Activated CD4-positive, alpha-beta T cell treated with anti-CD3 and anti-CD28 coated beads for 24 hours (primary cell): ENCODE measurements at regions not wholly inside any gene's neighbourhood (a gene's known extent, or its start where the extent isn't known, plus 50 kb on each side); places are given as distances from the start of the nearest gene placed in this dataset.

Experiments used
- DNase-seq, 2 donors: peaks; one replicate each; pipeline ENCODE4 v3.0.0-alpha.2; 2020; ENCODE audit warnings: low read depth in 2 of 2

GRCh38 chr7:1286946-1287645 is 54.4 kb downstream of the UNCX start:
- DNase-seq = no peak

GRCh38 chr7:1287752-1288201 is 55.1 kb downstream of the UNCX start:
- DNase-seq = no peak

- no peak for DNase-seq
Measured at GRCh38 chr7:1288390-1288995, 55.8 kb downstream of the UNCX start.

GRCh38 chr7:1288996-1289551 is 56.4 kb downstream of the UNCX start:
- DNase-seq = no peak

GRCh38 chr7:1289666-1290025 is 57.0 kb downstream of the UNCX start:
- DNase-seq = no peak

GRCh38 chr7:1290026-1290678 is 57.5 kb downstream of the UNCX start:
- peak in 1 of 2 donors; percentile 14 for DNase-seq

GRCh38 chr7:1290679-1291356 is 58.1 kb downstream of the UNCX start:
- no peak for DNase-seq

- no peak for DNase-seq
Measured at GRCh38 chr7:1291357-1291689, 58.7 kb downstream of the UNCX start.

- DNase-seq = no peak
Measured at GRCh38 chr7:1291845-1292765, 59.4 kb downstream of the UNCX start.

- DNase-seq = no peak
Measured at GRCh38 chr7:1292972-1293830, 60.5 kb downstream of the UNCX start.

- no peak for DNase-seq
Measured at GRCh38 chr7:1293950-1294411, 61.3 kb downstream of the UNCX start.

- DNase-seq = no peak
Measured at GRCh38 chr7:1295776-1296355, 63.2 kb downstream of the UNCX start.

GRCh38 chr7:1296356-1296981 is 63.8 kb downstream of the UNCX start:
- DNase-seq = no peak

- no peak for DNase-seq
Measured at GRCh38 chr7:1297017-1297960, 64.6 kb downstream of the UNCX start.

- DNase-seq = no peak
Measured at GRCh38 chr7:1298051-1298930, 65.6 kb downstream of the UNCX start.

GRCh38 chr7:1298931-1299885 is 66.5 kb downstream of the UNCX start:
- DNase-seq = no peak
